GM21737 (cell line): ENCODE measurements at regions not wholly inside any gene's neighbourhood (a gene's known extent, or its start where the extent isn't known, plus 50 kb on each side); places are given as distances from the start of the nearest gene placed in this dataset.
"Not testable (repeated sequence)": the region's sequence is repeated elsewhere in the genome, so short reads cannot be mapped to it uniquely, and the experiment has no call there.

Experiments used
- ATAC-seq: cut with Tn5 transposase; IDR thresholded peaks from one replicate; pipeline ENCODE4 v1.9.1; 2021; ENCODE audit warnings: mild to moderate bottlenecking, moderate library complexity; ENCODE audit not compliant: unreplicated experiment

DNA sequence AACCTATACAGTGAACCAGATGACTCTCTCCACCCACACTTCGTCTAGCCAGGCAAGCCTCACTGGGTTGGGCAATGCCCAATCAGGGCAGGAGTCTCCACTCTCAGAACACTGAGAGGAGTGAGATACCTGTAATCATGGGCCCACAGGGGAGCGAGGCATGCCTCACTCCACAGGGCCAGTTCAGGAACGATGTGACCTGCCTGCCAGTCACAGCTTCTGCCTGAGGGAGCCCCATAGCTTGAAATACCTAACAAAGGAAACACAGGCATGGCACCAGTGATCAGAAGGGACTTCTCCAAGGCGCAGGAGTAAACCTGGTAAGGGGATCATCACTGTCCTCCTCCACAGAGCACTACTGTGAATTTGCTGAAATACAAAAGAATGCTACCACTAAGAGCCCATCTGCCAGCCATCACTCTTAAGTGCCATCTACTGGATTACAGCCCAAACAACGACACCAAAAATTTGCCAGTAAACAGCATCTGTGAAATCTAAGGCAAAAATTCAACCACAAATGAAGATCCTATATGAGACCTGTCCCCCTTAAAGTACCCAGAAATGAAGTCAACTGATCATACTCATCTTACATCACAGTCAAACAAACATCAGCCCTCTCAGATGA lies 689.9 kb upstream of the SEMA6D start:
- no peak for ATAC-seq

DNA sequence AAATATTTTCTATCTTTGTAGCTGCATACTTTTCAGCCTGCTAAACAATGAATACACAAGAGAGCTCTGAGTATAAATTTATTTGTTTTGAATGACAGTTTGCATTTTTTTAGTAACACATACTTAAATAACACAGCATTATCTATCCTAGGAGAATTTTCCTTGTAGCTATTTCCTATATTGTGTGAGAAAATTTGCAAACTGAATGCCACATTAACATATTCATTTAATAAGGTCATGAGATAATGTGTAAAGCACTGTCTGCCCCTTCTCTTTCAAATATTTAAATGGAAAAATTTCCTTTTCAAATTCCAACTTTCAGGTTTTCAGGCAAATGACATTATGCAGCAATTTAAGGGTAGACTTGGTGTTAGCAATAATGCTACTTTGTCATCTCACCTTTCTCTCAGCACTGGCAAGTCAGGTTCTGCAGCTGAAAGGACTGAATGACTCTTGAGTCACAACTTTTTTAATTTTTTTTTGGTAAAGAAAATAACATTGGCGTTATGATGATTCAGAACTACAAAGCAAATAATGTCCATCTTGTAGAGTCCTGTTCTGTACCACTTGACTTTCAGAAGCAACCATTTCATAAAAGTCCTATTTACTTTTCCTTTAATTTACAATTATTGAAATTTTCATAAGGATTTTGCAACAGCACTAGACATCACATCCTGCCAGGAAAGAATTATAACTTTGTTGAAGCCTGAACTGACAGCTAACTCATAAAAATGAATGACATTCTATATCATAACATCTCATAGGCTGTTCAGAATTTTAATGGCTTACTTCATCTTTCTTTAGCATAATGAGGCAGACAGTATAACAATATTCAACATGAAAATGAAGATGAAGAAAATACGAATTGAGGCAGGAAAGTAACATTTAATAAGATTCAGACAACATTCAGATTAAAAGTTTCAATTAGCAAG lies 681.6 kb upstream of the SEMA6D start:
- ATAC-seq = no peak

DNA sequence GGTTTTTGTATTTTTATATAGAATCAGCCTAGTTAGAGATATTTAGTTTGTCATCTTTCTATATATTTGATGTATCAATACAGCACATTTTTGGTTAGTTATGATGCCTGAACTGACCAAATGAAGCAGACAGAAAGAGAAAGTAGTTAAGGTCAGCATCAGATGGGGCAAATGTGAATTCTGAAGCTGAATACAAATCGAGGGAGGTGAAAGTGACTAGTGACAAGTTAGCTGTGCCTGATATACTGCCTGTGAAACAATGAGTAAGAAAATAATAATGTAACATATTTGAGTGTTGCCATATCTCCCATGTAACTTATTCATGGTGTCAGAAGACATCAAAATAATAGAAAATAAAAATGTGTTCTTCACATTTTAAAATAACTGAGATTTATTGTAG lies 680.3 kb upstream of the SEMA6D start:
- no peak for ATAC-seq

DNA sequence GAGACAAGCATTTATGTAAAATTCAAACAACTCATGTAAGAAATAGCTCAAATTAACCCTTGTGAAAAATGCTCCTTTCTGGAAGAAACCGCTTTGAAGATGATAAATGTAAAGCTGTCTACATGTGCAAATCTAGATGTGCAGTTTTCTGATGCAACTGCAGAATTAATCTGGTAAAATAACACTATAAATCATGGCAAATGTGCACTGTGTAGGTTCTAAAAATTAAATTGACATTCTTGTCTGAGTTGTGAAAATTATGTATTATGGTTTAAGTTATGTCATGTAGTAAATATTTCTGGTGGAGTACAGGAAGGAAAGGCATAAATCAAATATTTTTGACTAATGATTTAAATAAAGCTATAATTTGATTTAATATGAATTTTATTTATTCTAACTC lies 678.1 kb upstream of the SEMA6D start:
- ATAC-seq = no peak

DNA sequence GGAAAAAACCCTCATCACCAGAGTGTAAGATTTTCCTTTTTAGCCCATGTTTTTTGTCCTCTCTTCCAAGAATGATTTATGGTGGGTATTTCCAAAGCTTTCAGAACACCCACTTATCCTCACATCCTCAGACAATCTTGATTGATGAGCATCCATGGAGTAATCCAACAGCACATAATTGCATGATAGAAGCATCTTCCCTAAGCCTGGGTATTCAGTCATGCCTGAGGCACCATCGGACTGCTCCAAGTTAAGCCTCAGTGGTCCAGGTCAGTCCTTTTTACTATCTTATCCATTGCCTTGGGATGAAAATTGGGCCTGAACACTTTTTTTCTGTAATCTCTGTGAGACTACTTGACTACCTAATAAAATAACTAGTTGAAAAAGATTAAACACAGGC lies 676.0 kb upstream of the SEMA6D start:
- ATAC-seq = no peak

DNA sequence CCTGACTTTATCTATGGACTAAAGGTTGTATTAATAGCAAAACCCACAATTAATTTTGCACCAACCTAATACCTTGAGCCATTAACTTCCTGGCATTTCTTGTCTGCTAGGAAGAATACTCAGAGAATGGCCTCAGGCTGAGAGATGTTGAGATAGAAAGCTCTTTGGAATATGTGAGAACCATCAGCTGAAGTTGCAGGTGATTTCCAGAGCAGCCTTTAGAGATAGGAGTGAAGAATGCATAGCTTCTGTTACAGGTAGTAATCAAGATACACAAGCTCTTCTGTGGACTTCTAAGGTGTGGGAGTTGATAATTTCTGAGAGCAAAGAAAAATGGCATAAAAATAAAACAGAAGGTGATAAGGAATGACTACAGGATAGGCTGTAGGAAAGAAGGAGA lies 669.3 kb upstream of the SEMA6D start:
- ATAC-seq = not testable (repeated sequence)

DNA sequence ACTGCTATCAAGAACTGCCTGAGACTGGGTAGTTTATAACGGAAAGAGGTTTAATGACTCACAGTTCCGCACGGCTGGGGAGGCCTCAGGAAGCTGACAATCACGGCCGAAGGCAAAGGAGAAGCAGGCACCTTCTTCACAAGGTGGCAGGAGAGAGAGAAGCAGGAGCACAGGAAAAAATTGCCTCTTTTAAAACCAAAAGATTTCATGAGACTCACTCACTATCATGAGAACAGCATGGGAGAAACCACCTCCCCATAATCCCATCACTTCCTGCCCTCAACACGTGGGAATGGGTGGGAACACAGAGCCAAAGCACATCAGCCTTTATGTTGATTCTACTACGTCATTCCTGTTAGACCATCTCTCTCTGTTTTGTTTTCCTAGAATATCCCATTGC lies 650.9 kb upstream of the SEMA6D start:
- ATAC-seq = no peak

DNA sequence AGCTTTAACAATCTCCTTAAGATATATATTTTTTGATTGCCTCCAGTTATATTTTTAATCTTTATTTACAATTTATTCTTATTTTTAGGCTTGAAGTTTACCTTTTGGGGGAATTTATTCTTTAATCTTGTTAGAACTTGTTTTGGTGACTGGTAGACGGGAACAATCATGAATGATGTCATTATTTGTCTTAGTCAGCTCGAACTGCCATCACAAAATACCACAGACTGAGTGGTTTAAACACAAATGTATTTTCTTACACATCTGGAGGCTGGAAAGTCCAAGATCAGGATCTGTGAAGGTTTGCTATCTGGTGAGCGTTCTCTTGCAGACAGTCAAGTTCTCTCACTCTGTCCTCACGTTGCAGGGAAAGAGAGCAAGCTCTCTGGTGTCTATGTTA lies 639.5 kb upstream of the SEMA6D start:
- not testable (repeated sequence) for ATAC-seq

DNA sequence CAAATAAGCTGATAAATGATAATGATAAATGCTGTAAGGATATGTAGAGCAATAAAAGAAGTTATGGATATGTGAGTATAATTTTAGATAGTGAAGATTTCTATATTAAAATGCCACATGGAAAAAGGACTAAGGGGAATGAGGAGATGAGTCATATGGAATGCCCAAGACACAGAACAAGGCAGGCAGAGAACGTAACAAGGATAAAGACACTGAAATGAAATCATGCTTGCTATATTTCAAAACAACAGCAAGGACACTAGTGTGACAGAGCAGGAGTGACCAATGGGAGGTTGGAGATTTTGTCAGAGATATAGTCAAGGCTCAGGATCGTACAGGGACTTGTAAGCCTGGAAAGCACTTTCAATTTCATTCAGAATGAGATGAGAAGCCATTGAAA lies 621.5 kb upstream of the SEMA6D start:
- ATAC-seq = no peak

DNA sequence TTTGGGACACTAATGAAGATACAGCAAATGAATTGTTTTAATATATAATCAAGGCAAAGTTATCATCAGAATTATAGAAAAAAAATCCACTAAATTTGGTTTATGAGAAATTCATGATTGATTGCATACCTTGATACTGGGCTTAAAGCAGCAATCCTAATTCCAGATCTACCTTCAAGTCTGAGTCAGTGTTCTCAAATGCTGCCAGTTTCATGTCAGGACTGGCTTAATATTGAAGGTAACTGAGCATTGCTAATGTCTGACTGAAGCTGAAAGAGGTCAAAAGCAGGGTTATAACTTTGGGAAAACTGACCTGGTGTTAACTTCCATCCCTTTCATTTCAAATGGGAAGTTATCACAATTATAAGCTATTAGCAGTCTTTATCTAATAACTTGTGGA lies 618.8 kb upstream of the SEMA6D start:
- ATAC-seq = not testable (repeated sequence)

DNA sequence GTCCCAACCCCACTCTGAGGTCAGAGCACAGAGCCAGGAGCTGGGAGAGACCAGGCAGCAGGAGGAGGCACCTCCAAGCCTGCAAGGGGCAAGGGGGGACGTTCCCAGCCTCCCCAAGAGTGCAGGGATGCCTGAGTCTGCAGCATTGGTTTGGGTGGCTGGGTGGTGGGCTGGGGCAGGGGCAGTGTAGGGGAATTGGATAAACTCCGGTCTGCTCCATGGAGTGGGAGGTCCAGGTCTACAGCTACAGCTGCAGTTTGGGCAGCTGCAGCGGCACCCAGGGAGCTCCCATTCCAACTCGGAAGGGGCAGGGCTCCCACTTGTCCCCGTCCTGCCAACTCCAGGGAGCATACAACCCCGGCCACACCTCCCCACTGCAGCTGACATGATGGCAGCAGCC lies 617.5 kb upstream of the SEMA6D start:
- ATAC-seq = not testable (repeated sequence)

DNA sequence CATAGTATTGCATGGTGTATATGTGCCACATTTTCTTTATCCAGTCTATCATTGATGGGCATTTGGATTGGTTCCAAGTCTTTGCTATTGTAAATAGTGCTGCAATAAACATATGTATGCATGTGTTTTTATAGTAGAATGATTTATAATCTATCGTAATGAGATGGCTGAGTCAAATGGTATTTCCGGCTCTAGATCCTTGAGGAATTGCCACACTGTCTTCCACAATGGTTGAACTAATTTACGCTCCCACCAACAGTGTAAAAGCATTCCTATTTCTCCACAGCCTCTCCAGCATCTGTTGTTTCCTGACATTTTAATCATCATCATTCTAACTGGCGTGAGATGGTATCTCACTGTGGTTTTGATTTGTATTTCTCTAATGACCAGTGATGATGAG lies 608.5 kb upstream of the SEMA6D start:
- not testable (repeated sequence) for ATAC-seq

DNA sequence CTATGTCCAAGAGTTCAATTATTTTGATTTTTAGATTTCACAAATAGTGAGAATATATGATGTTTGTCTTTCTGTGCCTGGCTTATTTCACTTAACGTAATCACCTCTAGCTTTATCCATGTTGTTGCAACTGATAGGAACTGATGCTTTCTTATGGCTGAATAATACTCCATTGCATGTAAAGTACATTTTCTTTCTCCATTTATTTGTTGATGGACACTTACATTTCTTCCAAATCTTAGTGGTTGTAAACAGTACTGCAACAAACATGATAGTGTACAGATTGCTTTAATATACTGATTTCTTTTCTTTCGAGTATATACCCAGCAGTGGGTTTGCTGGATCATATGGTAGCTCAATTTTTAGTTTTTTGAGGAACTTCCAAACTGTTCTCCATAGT lies 600.6 kb upstream of the SEMA6D start:
- no peak for ATAC-seq

DNA sequence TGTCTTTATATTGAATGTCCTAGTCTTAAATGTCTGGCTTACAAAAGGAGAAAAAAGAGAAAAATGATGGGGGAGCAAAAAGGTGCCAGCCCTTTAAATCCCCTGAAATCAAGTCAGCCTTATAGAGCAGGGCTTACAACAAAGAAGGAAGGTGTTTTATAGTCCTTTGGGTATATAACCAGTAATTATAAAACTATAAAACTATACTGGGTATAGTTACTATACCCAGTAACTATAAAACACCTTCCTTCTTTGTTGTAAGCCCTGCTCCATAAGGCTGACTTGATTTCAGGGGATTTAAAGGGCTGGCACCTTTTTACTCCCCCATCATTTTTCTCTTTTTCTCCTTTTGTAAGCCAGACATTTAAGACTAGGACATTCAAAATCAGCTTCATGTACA lies 598.0 kb upstream of the SEMA6D start:
- ATAC-seq = no peak

DNA sequence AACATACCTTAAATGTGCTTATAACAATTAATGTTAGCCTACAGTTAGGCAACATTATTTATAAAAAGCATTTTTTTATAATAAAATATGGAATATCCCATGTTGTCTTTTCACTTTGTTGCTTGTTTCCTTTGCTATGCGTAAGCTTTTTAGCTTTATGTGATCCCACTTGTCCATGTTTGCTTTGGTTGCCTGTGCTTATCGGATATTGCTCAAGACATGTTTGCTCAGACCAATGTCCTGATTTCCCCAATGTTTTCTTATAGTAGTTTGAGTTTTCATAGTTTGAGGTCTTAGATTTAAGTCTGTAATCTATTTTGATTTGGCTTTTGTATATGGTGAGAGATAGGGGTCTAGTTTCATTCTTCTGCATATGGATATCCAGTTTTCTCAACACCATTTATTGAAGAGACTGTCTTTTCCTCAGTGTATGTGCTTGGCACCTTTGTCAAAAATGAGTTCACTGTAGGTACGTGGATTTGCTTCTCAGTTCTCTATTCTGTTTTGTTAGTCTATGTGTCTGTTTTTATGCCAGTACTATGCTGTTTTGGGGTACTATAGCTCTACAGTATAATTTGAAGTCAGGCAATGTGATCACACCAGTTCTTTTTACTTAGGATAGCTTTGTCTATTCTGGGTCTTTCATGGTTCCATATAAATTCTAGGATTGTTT lies 592.7 kb upstream of the SEMA6D start:
- no peak for ATAC-seq

DNA sequence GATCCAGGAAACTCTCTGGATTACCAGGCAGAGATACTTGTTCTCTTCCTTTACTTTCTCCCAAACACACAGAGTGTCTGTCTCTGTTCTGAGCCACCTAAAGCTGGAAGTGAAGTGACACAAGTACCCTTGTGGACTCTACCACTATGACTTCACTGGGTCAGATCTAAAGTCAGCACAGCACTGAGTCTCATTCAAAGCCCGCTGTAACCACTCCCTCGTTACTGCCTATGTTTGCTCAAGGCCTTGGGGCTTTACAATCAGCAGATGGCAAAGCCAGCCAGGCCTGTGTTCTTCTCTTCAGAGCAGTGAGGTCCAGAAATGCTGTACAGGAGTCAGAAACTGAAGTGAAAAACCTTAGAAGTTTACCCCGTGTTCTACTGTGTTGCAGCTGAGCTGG lies 588.3 kb upstream of the SEMA6D start:
- ATAC-seq = no peak

DNA sequence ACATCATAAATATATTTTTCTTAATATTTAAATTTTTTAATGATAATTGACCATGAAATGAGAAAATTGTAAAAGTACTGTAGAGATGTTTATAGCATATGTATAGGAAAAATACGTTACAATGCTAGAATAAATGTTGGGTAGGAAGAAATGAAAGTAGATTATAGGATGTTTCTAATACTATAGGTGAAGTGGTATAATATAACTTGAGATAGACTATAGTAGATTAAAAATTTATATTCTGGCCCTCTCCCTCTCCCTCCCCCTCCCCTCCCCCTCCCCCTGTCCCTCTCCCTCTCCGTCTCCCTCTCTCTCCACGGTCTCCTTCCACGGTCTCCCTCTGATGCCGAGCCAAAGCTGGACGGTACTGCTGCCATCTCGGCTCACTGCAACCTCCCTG lies 585.9 kb upstream of the SEMA6D start:
- not testable (repeated sequence) for ATAC-seq

DNA sequence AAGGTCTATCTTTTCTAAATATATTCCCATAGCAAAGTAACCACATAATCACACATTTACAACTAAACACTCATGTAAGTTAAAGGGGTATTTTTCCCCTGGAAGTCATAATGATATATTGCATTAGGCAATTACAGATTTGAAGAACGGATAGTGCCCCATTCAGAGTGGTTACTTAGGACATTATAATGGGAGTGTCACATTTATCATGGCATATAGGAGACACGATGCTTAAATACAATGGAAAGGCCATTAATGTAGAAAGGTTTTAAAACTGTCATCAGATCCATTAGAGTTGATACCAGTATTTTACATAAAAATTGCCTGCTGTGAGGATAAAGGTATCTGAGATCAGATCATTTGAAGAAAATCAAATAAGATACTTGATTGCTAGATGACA lies 582.0 kb upstream of the SEMA6D start:
- no peak for ATAC-seq

DNA sequence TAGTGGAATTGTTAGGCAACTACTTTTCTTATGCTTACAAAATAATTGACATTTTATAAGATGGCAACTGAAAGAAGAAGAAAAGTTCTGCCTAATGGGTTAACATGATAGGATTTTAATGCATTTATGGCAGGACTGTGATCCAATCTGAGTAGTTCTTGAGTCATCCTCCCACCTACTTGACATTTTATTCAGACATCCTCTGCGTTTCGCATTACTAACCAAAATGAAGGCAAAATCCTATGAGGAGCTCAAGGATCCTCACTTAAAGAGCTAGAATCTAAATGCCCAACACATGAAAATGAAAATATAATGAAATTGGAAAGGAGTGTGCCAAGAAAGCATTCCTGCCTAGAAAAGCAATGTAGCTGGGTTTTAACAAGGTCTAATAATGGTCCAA lies 581.1 kb upstream of the SEMA6D start:
- no peak for ATAC-seq

DNA sequence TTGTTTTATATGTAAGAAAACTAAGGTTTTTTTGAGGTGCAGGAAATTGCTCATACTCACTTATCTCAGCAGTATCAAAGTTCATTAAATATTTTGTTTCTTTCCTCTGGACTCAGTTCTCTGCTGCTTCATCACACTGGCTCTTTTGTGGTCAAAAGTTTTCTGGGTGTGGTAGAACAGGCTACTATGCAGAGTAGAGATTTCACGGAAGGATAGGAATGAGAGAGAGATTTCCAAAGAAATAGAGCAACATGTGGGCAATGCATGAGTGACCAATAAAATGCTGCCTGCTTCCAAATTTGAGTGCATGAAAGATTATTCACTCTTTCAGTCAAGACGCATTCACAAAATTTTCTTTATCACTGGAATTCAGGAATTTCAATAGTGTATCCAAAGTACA lies 577.3 kb upstream of the SEMA6D start:
- ATAC-seq = no peak

DNA sequence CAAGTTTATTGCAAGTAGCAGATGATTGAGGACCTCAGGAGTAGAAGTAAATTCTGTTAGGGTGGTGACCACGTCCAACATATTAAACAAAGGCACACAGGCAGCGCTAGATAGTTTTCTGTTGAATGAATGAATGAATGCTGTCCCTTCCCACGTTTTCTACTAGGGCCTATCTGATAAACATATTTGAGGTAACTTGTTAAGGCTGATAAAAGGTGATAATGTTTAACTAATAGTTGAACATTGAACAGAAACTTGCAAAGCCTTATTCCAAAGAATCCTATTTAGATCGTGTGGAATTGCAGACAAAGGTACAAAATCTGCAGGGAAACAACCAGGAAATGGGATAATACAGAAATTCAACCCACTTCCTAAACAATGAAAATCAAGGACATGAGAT lies 559.5 kb upstream of the SEMA6D start:
- ATAC-seq = no peak

DNA sequence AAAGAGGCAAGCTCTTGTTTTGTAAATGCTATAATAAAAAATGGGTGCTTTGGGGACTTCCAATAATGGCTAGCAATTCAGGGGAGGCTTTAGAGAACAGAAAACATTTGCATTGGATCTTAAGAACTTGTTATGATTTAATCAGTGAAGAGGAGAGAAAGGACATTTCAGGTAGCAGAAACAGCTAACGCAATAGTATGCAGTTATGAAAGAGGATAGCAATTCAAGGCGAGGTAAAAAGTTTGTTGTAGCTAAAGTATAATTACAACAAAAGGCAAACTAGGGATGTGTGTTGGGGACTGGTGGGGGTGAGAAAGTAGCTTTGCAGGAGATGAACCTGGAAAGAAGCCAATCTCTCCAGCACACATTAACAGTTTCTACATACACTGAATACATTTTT lies 558.7 kb upstream of the SEMA6D start:
- ATAC-seq = no peak
